GM19468 (cell line): ENCODE measurements at regions not wholly inside any gene's neighbourhood (a gene's known extent, or its start where the extent isn't known, plus 50 kb on each side); places are given as distances from the start of the nearest gene placed in this dataset.
A peak's percentile ranks its signal among the peaks of the same experiment; 100 is the strongest.

Experiments
- ATAC-seq: cut with Tn5 transposase; IDR thresholded peaks from one replicate; pipeline ENCODE4 v1.9.1; 2021; ENCODE audit warnings: mild to moderate bottlenecking, moderate library complexity, moderate number of reproducible peaks; ENCODE audit not compliant: unreplicated experiment; ENCODE audit errors: extremely low read depth

- ATAC-seq = no peak
Observed at GRCh38 chr20:39359981-39360620, 398.0 kb downstream of the DHX35 start.

GRCh38 chr20:39358052-39358451 lies 395.9 kb downstream of the DHX35 start:
- no peak for ATAC-seq

GRCh38 chr20:39356908-39357307 lies 394.8 kb downstream of the DHX35 start:
- ATAC-seq = no peak

GRCh38 chr20:39349240-39349639 lies 387.1 kb downstream of the DHX35 start:
- no peak for ATAC-seq

GRCh38 chr20:39347626-39348025 lies 385.5 kb downstream of the DHX35 start:
- ATAC-seq = no peak

- ATAC-seq = no peak
Observed at GRCh38 chr20:39342463-39342862, 380.3 kb downstream of the DHX35 start.

- peak; percentile 87 for ATAC-seq
Observed at GRCh38 chr20:39338469-39339376, 376.6 kb downstream of the DHX35 start.

GRCh38 chr20:39333211-39333610 lies 371.1 kb downstream of the DHX35 start:
- ATAC-seq = no peak

- no peak for ATAC-seq
Observed at GRCh38 chr20:39328347-39328746, 366.2 kb downstream of the DHX35 start.

- no peak for ATAC-seq
Observed at GRCh38 chr20:39326050-39326449, 363.9 kb downstream of the DHX35 start.

GRCh38 chr20:39318911-39319310 lies 356.8 kb downstream of the DHX35 start:
- no peak for ATAC-seq

- no peak for ATAC-seq
Observed at GRCh38 chr20:39312676-39313075, 350.5 kb downstream of the DHX35 start.

- no peak for ATAC-seq
Observed at GRCh38 chr20:39311851-39312506, 349.8 kb downstream of the DHX35 start.

GRCh38 chr20:39310363-39310995 lies 348.3 kb downstream of the DHX35 start:
- no peak for ATAC-seq

GRCh38 chr20:39309458-39309857 lies 347.3 kb downstream of the DHX35 start:
- no peak for ATAC-seq

- no peak for ATAC-seq
Observed at GRCh38 chr20:39302312-39302711, 340.2 kb downstream of the DHX35 start.

GRCh38 chr20:39299783-39300182 lies 337.6 kb downstream of the DHX35 start:
- no peak for ATAC-seq

- no peak for ATAC-seq
Observed at GRCh38 chr20:39298571-39299506, 336.7 kb downstream of the DHX35 start.

- no peak for ATAC-seq
Observed at GRCh38 chr20:39298121-39298520, 336.0 kb downstream of the DHX35 start.

- ATAC-seq = no peak
Observed at GRCh38 chr20:39295301-39295700, 333.2 kb downstream of the DHX35 start.
